WTC11 (cell line): ENCODE measurements at regions not wholly inside any gene's neighbourhood (a gene's known extent, or its start where the extent isn't known, plus 50 kb on each side); places are given as distances from the start of the nearest gene placed in this dataset.

ENCODE experiments used
- ATAC-seq: fragments of 200-7000 bp; cut with Tn5 transposase; 2 replicates; pipeline ENCODE4 v1.10.0; 2021; ENCODE audit warnings: mild to moderate bottlenecking, moderate library complexity
- CTCF ChIA-PET: fragments of 300-600 bp; sonication (Branson Sonifier 250); formaldehyde crosslinking; loops from one replicate; lab custom pipeline; 2021; ENCODE audit warnings: antibody characterized with exemption; lab: Charles Lee
- POLR2A ChIA-PET: fragments of 350-600 bp; sonication (Branson Sonifier 250); formaldehyde crosslinking; loops from one replicate; lab custom pipeline; 2021; ENCODE audit warnings: antibody characterized with exemption; lab: Charles Lee
- DNase-seq: peaks from one replicate; pipeline ENCODE4 v3.0.0; 2021; ENCODE audit warnings: low spot score
- H3K27ac Mint-ChIP-seq: 2 replicates; pipeline ENCODE4 v1.8.0; 2021; ENCODE audit warnings: mixed read lengths
- H3K27me3 Mint-ChIP-seq: 2 replicates; pipeline ENCODE4 v1.8.0; 2021; ENCODE audit warnings: low read depth, mild to moderate bottlenecking, moderate library complexity, mixed read lengths
- H3K36me3 Mint-ChIP-seq: 2 replicates; pipeline ENCODE4 v1.8.0; 2021; ENCODE audit warnings: mixed read lengths
- H3K4me1 Mint-ChIP-seq: 2 replicates; pipeline ENCODE4 v1.8.0; 2022; ENCODE audit warnings: mixed read lengths
- H3K4me3 Mint-ChIP-seq: 2 replicates; pipeline ENCODE4 v1.8.0; 2021; ENCODE audit warnings: mild to moderate bottlenecking, moderate library complexity, mixed read lengths
- H3K9me3 Mint-ChIP-seq: 2 replicates; pipeline ENCODE4 v1.8.0; 2021; ENCODE audit warnings: mixed read lengths
- CREB1 ChIP-seq: sonication (generic); formaldehyde crosslinking; IDR thresholded peaks from 2 replicates; pipeline ENCODE4 v1.8.0; 2023; ENCODE audit warnings: mild to moderate bottlenecking, missing genetic modification reagents
- FOXP1 ChIP-seq: sonication (generic); formaldehyde crosslinking; IDR thresholded peaks from 2 replicates; pipeline ENCODE4 v1.8.0; 2022; ENCODE audit warnings: missing genetic modification reagents, mild to moderate bottlenecking, moderate library complexity, borderline replicate concordance
- GRHL2 ChIP-seq: fragments of 250-450 bp; sonication (Bioruptor Pico); IDR thresholded peaks from 2 replicates; pipeline ENCODE4 v1.8.0; 2022; ENCODE audit warnings: mild to moderate bottlenecking, moderate library complexity; ENCODE audit not compliant: insufficient replicate concordance, severe bottlenecking
- KAT7 ChIP-seq: sonication (generic); formaldehyde crosslinking; IDR thresholded peaks from 2 replicates; pipeline ENCODE4 v1.8.1; 2023; ENCODE audit warnings: missing genetic modification reagents, mild to moderate bottlenecking, borderline replicate concordance
- NFE2L1 ChIP-seq: sonication (generic); formaldehyde crosslinking; IDR thresholded peaks from 2 replicates; pipeline ENCODE4 v1.8.1; 2023; ENCODE audit warnings: missing genetic modification reagents
- NR3C1 ChIP-seq: sonication (generic); formaldehyde crosslinking; conservative IDR thresholded peaks from 2 replicates; pipeline ENCODE4 v1.8.1; 2023; ENCODE audit warnings: low read depth, mild to moderate bottlenecking, missing genetic modification reagents
- RORB ChIP-seq: fragments of 250-450 bp; sonication (Bioruptor Pico); IDR thresholded peaks from 2 replicates; pipeline ENCODE4 v1.9.0; 2021; ENCODE audit warnings: mild to moderate bottlenecking
- TCF7 ChIP-seq: sonication (generic); formaldehyde crosslinking; IDR thresholded peaks from 2 replicates; pipeline ENCODE4 v1.8.0; 2022; ENCODE audit warnings: mild to moderate bottlenecking, low read depth, missing genetic modification reagents, moderate library complexity
- TEAD1 ChIP-seq: sonication (generic); formaldehyde crosslinking; IDR thresholded peaks from 2 replicates; pipeline ENCODE4 v1.8.0; 2022; ENCODE audit warnings: mild to moderate bottlenecking, missing genetic modification reagents
- ZBTB21 ChIP-seq: sonication (generic); formaldehyde crosslinking; IDR thresholded peaks from 2 replicates; pipeline ENCODE4 v1.8.1; 2023; ENCODE audit warnings: mild to moderate bottlenecking, missing genetic modification reagents, borderline replicate concordance
- ZNF138 ChIP-seq: sonication (generic); formaldehyde crosslinking; conservative IDR thresholded peaks from 2 replicates; pipeline ENCODE4 v1.8.1; 2022; ENCODE audit warnings: mild to moderate bottlenecking, moderate library complexity, missing genetic modification reagents
- ZNF317 ChIP-seq: sonication (generic); formaldehyde crosslinking; IDR thresholded peaks from 2 replicates; pipeline ENCODE4 v1.8.1; 2023; ENCODE audit warnings: low read depth, mild to moderate bottlenecking, moderate library complexity, missing genetic modification reagents, borderline replicate concordance
- ZNF423 ChIP-seq: fragments of 250-450 bp; sonication (Bioruptor Pico); IDR thresholded peaks from 2 replicates; pipeline ENCODE4 v2.1.2; 2022; ENCODE audit warnings: mild to moderate bottlenecking, moderate library complexity
- TF ChIP-seq, protein P1 (sequence below): sonication (generic); formaldehyde crosslinking; IDR thresholded peaks from 2 replicates; pipeline ENCODE4 v1.8.1; 2022; ENCODE audit warnings: mild to moderate bottlenecking, missing genetic modification reagents, moderate library complexity, borderline replicate concordance
- TF ChIP-seq, protein P2 (sequence below): sonication (generic); formaldehyde crosslinking; IDR thresholded peaks from 2 replicates; pipeline ENCODE4 v1.8.1; 2022; ENCODE audit warnings: low read depth, missing genetic modification reagents, borderline replicate concordance
- TF ChIP-seq, protein P3 (sequence below): fragments of 250-450 bp; sonication (Bioruptor Pico); conservative IDR thresholded peaks from 2 replicates; pipeline ENCODE4 v1.9.0; 2021; ENCODE audit warnings: mild to moderate bottlenecking
- TF ChIP-seq, protein P4 (sequence below): sonication (generic); formaldehyde crosslinking; IDR thresholded peaks from 2 replicates; pipeline ENCODE4 v1.8.1; 2023; ENCODE audit warnings: mild to moderate bottlenecking, moderate library complexity, missing genetic modification reagents
- TF ChIP-seq, protein P5 (sequence below): sonication (generic); formaldehyde crosslinking; IDR thresholded peaks from 2 replicates; pipeline ENCODE4 v1.8.1; 2022; ENCODE audit warnings: mild to moderate bottlenecking, moderate library complexity, missing genetic modification reagents
- TF ChIP-seq, protein P6 (sequence below): sonication (generic); formaldehyde crosslinking; IDR thresholded peaks from 2 replicates; pipeline ENCODE4 v1.8.1; 2023; ENCODE audit warnings: mild to moderate bottlenecking, missing genetic modification reagents

DNA sequence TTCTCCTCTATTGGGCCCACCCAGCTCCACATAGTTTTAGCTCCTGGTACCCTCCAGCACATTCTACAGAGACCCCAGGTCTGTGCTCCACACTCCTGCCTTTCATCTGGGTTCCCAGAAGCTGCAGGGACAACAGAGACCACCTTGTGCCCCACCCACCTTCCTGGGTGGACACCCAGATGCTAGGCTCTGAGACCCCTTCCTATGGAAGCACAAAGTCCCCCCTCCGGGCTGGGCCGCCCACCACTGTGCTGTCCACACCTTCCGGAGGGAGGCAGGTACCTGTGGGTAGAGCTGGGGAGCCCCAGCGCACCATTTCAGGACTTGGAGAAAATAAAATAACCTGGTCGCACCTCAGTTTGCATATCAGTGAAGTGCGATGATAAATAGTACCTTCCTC lies 224.9 kb upstream of the FOXF1 start (continued):
- TF ChIP-seq, protein P1, sequence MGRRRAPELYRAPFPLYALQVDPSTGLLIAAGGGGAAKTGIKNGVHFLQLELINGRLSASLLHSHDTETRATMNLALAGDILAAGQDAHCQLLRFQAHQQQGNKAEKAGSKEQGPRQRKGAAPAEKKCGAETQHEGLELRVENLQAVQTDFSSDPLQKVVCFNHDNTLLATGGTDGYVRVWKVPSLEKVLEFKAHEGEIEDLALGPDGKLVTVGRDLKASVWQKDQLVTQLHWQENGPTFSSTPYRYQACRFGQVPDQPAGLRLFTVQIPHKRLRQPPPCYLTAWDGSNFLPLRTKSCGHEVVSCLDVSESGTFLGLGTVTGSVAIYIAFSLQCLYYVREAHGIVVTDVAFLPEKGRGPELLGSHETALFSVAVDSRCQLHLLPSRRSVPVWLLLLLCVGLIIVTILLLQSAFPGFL (CRISPR knock-in tag) = no peak
- no peak for TF ChIP-seq ZNF317
- TF ChIP-seq, protein P2, sequence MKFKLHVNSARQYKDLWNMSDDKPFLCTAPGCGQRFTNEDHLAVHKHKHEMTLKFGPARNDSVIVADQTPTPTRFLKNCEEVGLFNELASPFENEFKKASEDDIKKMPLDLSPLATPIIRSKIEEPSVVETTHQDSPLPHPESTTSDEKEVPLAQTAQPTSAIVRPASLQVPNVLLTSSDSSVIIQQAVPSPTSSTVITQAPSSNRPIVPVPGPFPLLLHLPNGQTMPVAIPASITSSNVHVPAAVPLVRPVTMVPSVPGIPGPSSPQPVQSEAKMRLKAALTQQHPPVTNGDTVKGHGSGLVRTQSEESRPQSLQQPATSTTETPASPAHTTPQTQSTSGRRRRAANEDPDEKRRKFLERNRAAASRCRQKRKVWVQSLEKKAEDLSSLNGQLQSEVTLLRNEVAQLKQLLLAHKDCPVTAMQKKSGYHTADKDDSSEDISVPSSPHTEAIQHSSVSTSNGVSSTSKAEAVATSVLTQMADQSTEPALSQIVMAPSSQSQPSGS = no peak
- TF ChIP-seq, all 79 proteins: peak for 0

DNA sequence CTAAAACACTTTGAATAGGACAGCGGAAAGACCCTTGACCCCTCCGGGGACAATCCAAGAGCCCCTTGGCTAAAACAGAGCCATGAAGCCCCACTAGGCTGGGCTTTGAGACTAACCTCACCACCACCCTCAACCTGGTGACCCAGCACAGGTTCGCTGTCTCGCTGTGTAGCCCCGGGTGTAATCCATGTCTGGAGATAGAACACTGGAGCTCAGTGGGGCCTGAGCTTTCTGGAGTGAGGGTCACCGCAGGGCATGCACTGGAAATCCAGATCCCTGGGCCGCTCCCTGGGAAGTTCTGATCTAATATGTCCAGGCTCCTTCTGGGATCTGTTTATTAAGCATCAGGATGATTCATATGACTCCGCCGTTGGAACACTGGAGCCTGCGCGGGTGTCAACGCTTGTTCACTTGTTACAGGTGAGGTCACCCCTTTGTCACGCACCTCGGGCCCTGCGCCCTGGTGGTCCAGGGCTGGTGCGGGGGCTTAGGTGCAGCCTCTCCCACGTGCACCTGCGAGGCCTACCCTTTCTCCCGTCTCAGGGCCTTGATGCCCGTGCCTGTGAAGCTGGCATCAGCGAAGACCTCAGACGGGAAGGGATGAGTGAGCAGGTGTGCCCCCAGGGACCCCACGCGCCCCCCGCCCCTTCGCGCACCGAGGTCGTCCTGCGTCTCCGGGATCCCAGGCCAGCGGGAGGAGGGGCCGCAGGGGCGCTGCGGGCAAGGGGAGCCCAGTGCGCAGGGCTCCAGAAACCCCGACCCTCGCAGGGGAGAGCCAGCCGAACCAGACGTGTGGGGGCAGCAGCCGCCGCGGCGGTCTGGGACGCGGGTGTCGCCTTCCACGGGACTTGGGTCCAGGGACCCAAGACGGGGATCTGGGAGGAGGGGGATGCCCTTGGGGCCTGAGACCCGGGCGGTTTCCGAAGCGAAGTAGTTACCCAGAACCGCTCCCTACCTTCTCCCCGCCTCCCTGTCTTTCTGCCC lies 224.1 kb upstream of the FOXF1 start:
- TF ChIP-seq, protein P3, sequence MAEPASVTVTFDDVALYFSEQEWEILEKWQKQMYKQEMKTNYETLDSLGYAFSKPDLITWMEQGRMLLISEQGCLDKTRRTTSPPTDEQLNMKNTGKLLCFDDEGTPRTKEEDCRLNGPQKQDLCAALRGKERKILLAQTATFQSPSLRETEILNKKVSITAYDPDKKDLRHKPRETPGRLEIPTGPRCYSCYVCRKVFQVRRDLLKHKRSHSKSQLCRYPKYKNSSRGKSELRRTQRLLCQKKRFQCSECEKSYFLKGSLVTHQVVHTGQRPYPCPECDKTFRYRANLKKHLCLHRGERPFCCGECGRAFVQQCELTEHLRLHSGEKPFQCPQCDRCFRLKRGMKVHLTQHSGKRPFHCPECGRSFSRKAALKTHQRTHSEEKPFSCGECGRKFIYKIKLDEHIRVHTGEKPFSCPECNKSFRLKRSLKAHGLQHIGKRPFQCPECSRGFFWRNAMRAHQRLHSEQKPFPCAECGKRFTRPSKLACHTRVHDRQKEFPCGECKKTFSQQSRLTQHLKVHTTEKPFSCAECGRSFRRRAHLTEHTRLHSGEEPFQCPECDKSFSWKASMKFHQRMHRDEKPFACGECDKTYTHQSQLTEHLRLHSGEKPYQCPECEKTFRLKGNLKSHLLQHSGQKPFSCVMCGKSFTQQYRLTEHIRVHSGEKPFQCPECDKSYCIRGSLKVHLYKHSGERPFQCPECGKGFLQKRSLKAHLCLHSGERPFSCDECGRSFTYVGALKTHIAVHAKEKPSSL (CRISPR knock-in tag) = no peak
- TF ChIP-seq, all 79 proteins: peak for 0
- Mint-ChIP-seq H3K9me3 (no peaks in the 10 kb centered on the region), H3K36me3 (no peaks in the 10 kb centered on the region), H3K4me1 (peaks cover 70% of the 10 kb centered on the region), H3K27ac (no peak overlapping the region), H3K27me3 (peaks cover 100% of the 10 kb centered on the region), H3K4me3 (peak overlapping the region; percentile 78)
- peak; percentile 6; the same call in 1 of the 2 replicates for ATAC-seq
- DNase-seq = no peak
- ChIA-PET CTCF (interaction anchor here (0.6 to 4.2 kb wide), 6 partner anchors 15 to 231 kb away, joined by 4 to 28 read pairs (median 8); no protein-coding TSS in a partner anchor), POLR2A (interaction anchor here (0.6 kb wide), 1 partner anchor 231 kb away, joined by 3 read pairs; no protein-coding TSS in a partner anchor)

DNA sequence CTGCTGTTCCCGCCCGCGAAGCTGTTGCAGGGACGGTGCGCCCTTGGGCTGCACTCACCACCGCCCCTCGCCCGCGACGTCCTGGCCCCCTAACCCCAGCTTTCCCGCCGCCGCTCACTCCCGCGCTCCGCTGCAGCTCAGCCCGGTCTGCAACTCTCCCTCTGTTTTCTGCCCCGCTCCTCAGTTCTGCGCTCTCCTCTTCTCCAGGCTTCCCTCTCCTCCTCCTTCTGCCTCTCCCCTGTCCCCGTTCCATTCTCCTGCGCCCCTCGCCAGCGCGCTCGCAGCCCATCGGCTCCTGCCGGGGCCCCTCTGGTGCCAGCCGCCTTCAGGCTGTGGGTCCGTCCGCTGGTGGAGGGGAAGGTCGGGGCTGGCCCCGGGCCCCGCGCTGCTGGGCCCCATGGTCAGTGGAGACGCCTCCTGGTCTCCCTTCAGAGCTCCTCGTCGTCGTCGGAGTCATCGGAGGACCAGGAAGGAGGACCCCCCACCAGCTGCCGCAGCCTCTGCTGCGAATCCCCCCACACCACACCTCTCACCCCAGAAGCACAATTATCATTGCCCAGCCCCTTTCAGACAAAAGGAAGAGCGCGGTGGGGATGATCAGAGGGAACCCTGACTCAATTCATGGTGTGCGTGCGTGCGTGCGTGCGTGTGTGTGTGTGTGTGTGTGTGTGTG lies 223.2 kb upstream of the FOXF1 start:
- peak; percentile 67 for DNase-seq
- CTCF ChIA-PET = interaction anchor here (0.6 to 4.2 kb wide), 6 partner anchors 16 to 230 kb away, joined by 4 to 28 read pairs (median 8); no protein-coding TSS in a partner anchor
- POLR2A ChIA-PET = interaction anchor here (0.6 kb wide), 1 partner anchor 230 kb away, joined by 3 read pairs; no protein-coding TSS in a partner anchor
- Mint-ChIP-seq H3K36me3 (no peaks in the 10 kb centered on the region), H3K9me3 (no peaks in the 10 kb centered on the region), H3K27ac (no peak overlapping the region), H3K4me1 (peaks cover 61% of the 10 kb centered on the region)
- peak; percentile 66 for ATAC-seq
- TF ChIP-seq GRHL2 (CRISPR knock-in tag) = no peak
- TF ChIP-seq TCF7 (CRISPR knock-in tag) = no peak
- 0 out of 2 replicates have a peak, but pooled peaks have one; percentile 12 for TF ChIP-seq ZNF423
- TF ChIP-seq, protein P4, sequence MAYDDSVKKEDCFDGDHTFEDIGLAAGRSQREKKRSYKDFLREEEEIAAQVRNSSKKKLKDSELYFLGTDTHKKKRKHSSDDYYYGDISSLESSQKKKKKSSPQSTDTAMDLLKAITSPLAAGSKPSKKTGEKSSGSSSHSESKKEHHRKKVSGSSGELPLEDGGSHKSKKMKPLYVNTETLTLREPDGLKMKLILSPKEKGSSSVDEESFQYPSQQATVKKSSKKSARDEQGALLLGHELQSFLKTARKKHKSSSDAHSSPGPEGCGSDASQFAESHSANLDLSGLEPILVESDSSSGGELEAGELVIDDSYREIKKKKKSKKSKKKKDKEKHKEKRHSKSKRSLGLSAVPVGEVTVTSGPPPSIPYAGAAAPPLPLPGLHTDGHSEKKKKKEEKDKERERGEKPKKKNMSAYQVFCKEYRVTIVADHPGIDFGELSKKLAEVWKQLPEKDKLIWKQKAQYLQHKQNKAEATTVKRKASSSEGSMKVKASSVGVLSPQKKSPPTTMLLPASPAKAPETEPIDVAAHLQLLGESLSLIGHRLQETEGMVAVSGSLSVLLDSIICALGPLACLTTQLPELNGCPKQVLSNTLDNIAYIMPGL (CRISPR knock-in tag) = 0 out of 2 replicates have a peak, but pooled peaks have one; percentile 66
- TF ChIP-seq TEAD1 (CRISPR knock-in tag) = no peak
- TF ChIP-seq NFE2L1 = 0 out of 2 replicates have a peak, but pooled peaks have one; percentile 28
- no peak for TF ChIP-seq ZNF138 (CRISPR knock-in tag)
- TF ChIP-seq, protein P5, sequence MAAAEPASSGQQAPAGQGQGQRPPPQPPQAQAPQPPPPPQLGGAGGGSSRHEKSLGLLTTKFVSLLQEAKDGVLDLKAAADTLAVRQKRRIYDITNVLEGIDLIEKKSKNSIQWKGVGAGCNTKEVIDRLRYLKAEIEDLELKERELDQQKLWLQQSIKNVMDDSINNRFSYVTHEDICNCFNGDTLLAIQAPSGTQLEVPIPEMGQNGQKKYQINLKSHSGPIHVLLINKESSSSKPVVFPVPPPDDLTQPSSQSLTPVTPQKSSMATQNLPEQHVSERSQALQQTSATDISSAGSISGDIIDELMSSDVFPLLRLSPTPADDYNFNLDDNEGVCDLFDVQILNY (CRISPR knock-in tag) = peak; percentile 67; the same call in 1 of the 2 replicates
- TF ChIP-seq FOXP1 (CRISPR knock-in tag) = 0 out of 2 replicates have a peak, but pooled peaks have one; percentile 38
- no peak for TF ChIP-seq CREB1
- TF ChIP-seq RORB = no peak
- no peak for TF ChIP-seq ZBTB21 (CRISPR knock-in tag)
- TF ChIP-seq, protein P6, sequence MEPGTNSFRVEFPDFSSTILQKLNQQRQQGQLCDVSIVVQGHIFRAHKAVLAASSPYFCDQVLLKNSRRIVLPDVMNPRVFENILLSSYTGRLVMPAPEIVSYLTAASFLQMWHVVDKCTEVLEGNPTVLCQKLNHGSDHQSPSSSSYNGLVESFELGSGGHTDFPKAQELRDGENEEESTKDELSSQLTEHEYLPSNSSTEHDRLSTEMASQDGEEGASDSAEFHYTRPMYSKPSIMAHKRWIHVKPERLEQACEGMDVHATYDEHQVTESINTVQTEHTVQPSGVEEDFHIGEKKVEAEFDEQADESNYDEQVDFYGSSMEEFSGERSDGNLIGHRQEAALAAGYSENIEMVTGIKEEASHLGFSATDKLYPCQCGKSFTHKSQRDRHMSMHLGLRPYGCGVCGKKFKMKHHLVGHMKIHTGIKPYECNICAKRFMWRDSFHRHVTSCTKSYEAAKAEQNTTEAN = 0 out of 2 replicates have a peak, but pooled peaks have one; percentile 22
- peak; percentile 64; the same call in 1 of the 2 replicates for TF ChIP-seq KAT7
- TF ChIP-seq NR3C1 (CRISPR knock-in tag) = no peak
- TF ChIP-seq ZNF317 = 0 out of 2 replicates have a peak, but pooled peaks have one; percentile 19
- TF ChIP-seq, all 79 proteins: peak for 8
- peak overlapping the region; percentile 78 for H3K4me3 Mint-ChIP-seq
- peaks cover 100% of the 10 kb centered on the region for H3K27me3 Mint-ChIP-seq
